Astrocyte (in vitro differentiated cells and primary cell): ENCODE measurements at regions not wholly inside any gene's neighbourhood (a gene's known extent, or its start where the extent isn't known, plus 50 kb on each side); places are given as distances from the start of the nearest gene placed in this dataset.

Experiments used
- DNase-seq: peaks from one replicate; pipeline ENCODE4 v3.0.0-alpha.2; 2010; ENCODE audit warnings: low read depth
- FAIRE-seq: peaks from 2 replicates; lab custom pipeline; 2011; peaks lifted over from hg19 to GRCh38; lab: Jason Lieb, UNC
- H2AFZ ChIP-seq: 2 replicates; pipeline ENCODE4 v1.6.0; 2012; ENCODE audit warnings: low read depth, low read length, inconsistent platforms
- H3K27ac ChIP-seq: 2 replicates; pipeline ENCODE4 v1.5.1; 2011; ENCODE audit warnings: low read depth, low read length, inconsistent platforms
- H3K27me3 ChIP-seq: 2 replicates; pipeline ENCODE4 v1.6.0; 2011; ENCODE audit warnings: low read length, inconsistent platforms; ENCODE audit not compliant: insufficient read depth
- H3K36me3 ChIP-seq: 2 replicates; pipeline ENCODE4 v1.5.1; 2011; ENCODE audit warnings: low read length, inconsistent platforms; ENCODE audit not compliant: insufficient read depth
- H3K4me1 ChIP-seq: 2 replicates; pipeline ENCODE4 v1.5.1; 2011; ENCODE audit warnings: low read length, inconsistent platforms; ENCODE audit not compliant: insufficient read depth
- H3K4me2 ChIP-seq: 2 replicates; pipeline ENCODE4 v1.6.0; 2012; ENCODE audit warnings: low read length, inconsistent platforms
- H3K4me3 ChIP-seq: 2 replicates; pipeline ENCODE4 v1.5.1; 2011; ENCODE audit warnings: low read depth, mild to moderate bottlenecking, low read length, inconsistent platforms; ENCODE audit not compliant: insufficient read depth
- H3K79me2 ChIP-seq: 2 replicates; pipeline ENCODE4 v1.6.0; 2012; ENCODE audit warnings: mild to moderate bottlenecking, low read length, inconsistent platforms; ENCODE audit not compliant: insufficient read depth
- H3K9ac ChIP-seq: 2 replicates; pipeline ENCODE4 v1.6.0; 2012; ENCODE audit warnings: mild to moderate bottlenecking, low read length, inconsistent platforms
- H3K9me3 ChIP-seq: 2 replicates; pipeline ENCODE4 v1.5.1; 2012; ENCODE audit warnings: low read depth, mild to moderate bottlenecking, low read length, inconsistent platforms; ENCODE audit not compliant: insufficient read depth
- H4K20me1 ChIP-seq: 2 replicates; pipeline ENCODE4 v1.6.0; 2012; ENCODE audit warnings: low read length, inconsistent platforms; ENCODE audit not compliant: insufficient read depth
- H3K27ac Mint-ChIP-seq: one replicate; pipeline ENCODE4 v1.8.0; 2021; ENCODE audit warnings: mild to moderate bottlenecking, mixed read lengths; ENCODE audit not compliant: unreplicated experiment
- H3K27me3 Mint-ChIP-seq: one replicate; pipeline ENCODE4 v1.8.0; 2021; ENCODE audit warnings: low read depth, mixed read lengths; ENCODE audit not compliant: unreplicated experiment
- H3K36me3 Mint-ChIP-seq: one replicate; pipeline ENCODE4 v1.8.0; 2021; ENCODE audit warnings: low read depth, mixed read lengths; ENCODE audit not compliant: unreplicated experiment
- H3K4me1 Mint-ChIP-seq: one replicate; pipeline ENCODE4 v1.8.0; 2021; ENCODE audit warnings: low read depth, mixed read lengths; ENCODE audit not compliant: unreplicated experiment
- H3K4me3 Mint-ChIP-seq: one replicate; pipeline ENCODE4 v1.8.0; 2021; ENCODE audit warnings: mild to moderate bottlenecking, moderate library complexity, mixed read lengths; ENCODE audit not compliant: unreplicated experiment
- H3K9me3 Mint-ChIP-seq: one replicate; pipeline ENCODE4 v1.8.0; 2021; ENCODE audit warnings: mild to moderate bottlenecking, mixed read lengths; ENCODE audit not compliant: unreplicated experiment
- EZH2 ChIP-seq: IDR thresholded peaks from 2 replicates; pipeline ENCODE4 v1.6.1; 2012; ENCODE audit warnings: mild to moderate bottlenecking, low read length, inconsistent platforms; ENCODE audit not compliant: insufficient read depth
- TF ChIP-seq, protein P1 (sequence below): IDR thresholded peaks from 2 replicates; pipeline ENCODE4 v1.5.1; 2011; ENCODE audit warnings: low read depth, mild to moderate bottlenecking, inconsistent platforms, low read length, moderate library complexity; ENCODE audit not compliant: insufficient read depth

- H3K79me2 ChIP-seq: no peaks in the 10 kb centered on the region
- TF ChIP-seq, protein P1, sequence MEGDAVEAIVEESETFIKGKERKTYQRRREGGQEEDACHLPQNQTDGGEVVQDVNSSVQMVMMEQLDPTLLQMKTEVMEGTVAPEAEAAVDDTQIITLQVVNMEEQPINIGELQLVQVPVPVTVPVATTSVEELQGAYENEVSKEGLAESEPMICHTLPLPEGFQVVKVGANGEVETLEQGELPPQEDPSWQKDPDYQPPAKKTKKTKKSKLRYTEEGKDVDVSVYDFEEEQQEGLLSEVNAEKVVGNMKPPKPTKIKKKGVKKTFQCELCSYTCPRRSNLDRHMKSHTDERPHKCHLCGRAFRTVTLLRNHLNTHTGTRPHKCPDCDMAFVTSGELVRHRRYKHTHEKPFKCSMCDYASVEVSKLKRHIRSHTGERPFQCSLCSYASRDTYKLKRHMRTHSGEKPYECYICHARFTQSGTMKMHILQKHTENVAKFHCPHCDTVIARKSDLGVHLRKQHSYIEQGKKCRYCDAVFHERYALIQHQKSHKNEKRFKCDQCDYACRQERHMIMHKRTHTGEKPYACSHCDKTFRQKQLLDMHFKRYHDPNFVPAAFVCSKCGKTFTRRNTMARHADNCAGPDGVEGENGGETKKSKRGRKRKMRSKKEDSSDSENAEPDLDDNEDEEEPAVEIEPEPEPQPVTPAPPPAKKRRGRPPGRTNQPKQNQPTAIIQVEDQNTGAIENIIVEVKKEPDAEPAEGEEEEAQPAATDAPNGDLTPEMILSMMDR: no peak
- no peak for TF ChIP-seq EZH2
- no peaks in the 10 kb centered on the region for H3K36me3 ChIP-seq
- no peaks in the 10 kb centered on the region for H3K27me3 ChIP-seq
- no peak overlapping the region for H3K4me3 ChIP-seq
- no peaks in the 10 kb centered on the region for H4K20me1 ChIP-seq
- DNase-seq (no peak), FAIRE-seq (no peak)
- no peaks in the 10 kb centered on the region for H3K4me1 ChIP-seq
- H3K36me3 Mint-ChIP-seq: no peaks in the 10 kb centered on the region
- no peak overlapping the region for H3K4me3 Mint-ChIP-seq
- no peak overlapping the region for H3K9ac ChIP-seq
- H3K27ac ChIP-seq: no peak overlapping the region
- peak overlapping the region; percentile 81 for H3K27ac Mint-ChIP-seq
- no peaks in the 10 kb centered on the region for H3K9me3 ChIP-seq
- peaks cover 6% of the 10 kb centered on the region for H3K4me1 Mint-ChIP-seq
- no peaks in the 10 kb centered on the region for H3K9me3 Mint-ChIP-seq
- H2AFZ ChIP-seq: no peak overlapping the region
- no peak overlapping the region for H3K4me2 ChIP-seq
- H3K27me3 Mint-ChIP-seq: no peaks in the 10 kb centered on the region
Measured at GRCh38 chr5:29795096-29795652, 1398.3 kb upstream of the CDH6 start.

DNA sequence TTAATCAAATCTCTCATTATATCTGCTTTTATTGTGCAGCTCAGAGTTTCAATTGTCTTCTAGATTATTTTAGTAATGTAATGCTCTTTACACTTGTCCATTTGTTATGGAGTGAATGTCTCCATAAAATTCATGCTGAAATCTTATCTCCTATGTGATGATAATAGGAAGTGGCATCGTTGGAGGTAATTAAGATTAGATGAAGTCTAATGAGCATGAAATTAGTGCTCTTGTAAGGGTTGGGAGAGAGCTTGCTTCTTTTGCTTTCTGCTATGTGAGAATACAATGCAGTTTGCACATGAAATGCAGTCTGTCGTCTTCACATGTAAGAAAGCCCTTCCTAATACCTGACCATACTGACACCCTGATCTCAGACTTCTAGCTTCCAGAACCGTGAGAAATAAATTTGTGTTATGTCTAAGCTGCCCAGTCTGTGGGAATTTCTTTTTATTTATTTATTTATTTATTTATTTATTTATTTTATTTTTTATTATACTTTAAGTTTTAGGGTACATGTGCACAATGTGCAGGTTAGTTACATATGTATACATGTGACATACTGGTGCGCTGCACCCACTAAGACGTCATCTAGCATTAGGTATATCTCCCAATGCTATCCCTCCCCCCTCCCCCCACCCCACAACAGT, 1399.2 kb upstream of the CDH6 start:
- Histone ChIP-seq H3K4me2 (no peak overlapping the region), H3K36me3 (no peaks in the 10 kb centered on the region), H3K27me3 (no peaks in the 10 kb centered on the region), H3K9me3 (no peaks in the 10 kb centered on the region), H2AFZ (no peak overlapping the region), H3K4me3 (no peak overlapping the region), H4K20me1 (no peaks in the 10 kb centered on the region), H3K9ac (no peak overlapping the region), H3K79me2 (no peaks in the 10 kb centered on the region), H3K4me1 (no peaks in the 10 kb centered on the region), H3K27ac (no peak overlapping the region)
- FAIRE-seq: no peak
- no peak for DNase-seq
- peaks cover 6% of the 10 kb centered on the region for H3K4me1 Mint-ChIP-seq
- TF ChIP-seq EZH2: no peak
- TF ChIP-seq, protein P1: no peak
- no peak overlapping the region for H3K27ac Mint-ChIP-seq
- no peaks in the 10 kb centered on the region for H3K36me3 Mint-ChIP-seq
- H3K9me3 Mint-ChIP-seq: no peaks in the 10 kb centered on the region
- H3K27me3 Mint-ChIP-seq: no peaks in the 10 kb centered on the region
- H3K4me3 Mint-ChIP-seq: no peak overlapping the region

DNA sequence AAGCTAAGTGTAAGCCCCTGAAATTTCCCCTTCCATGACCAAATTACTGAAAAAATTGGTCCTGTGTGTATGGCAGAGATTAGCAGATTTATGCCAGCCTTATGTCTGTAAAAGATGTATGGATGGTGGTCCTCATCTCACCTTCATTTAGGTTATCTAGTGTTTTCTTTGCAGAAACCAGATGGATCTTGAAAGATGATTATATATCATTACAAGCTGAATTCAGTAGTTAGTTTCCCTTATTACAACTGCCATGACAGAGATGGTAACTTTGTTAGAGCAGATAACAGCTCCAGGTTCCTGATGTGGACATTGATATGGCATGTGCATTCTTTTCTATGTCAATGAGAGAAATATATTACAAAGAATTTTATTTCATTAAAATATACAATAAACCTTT, 1403.2 kb upstream of the CDH6 start:
- Histone ChIP-seq H3K36me3 (no peaks in the 10 kb centered on the region), H3K4me3 (no peak overlapping the region), H2AFZ (no peak overlapping the region), H3K27me3 (no peaks in the 10 kb centered on the region), H3K4me2 (no peak overlapping the region), H3K4me1 (no peaks in the 10 kb centered on the region), H4K20me1 (no peaks in the 10 kb centered on the region), H3K9me3 (no peaks in the 10 kb centered on the region), H3K9ac (no peak overlapping the region), H3K79me2 (no peaks in the 10 kb centered on the region), H3K27ac (no peak overlapping the region)
- Mint-ChIP-seq H3K4me3 (no peak overlapping the region), H3K27me3 (no peaks in the 10 kb centered on the region), H3K9me3 (peaks cover 1% of the 10 kb centered on the region), H3K27ac (no peak overlapping the region), H3K4me1 (peaks cover 8% of the 10 kb centered on the region), H3K36me3 (no peaks in the 10 kb centered on the region)
- DNase-seq (no peak), FAIRE-seq (no peak)
- no peak for TF ChIP-seq EZH2
- TF ChIP-seq, protein P1: no peak
